Mucosa of rectum (tissue), 2 donors: ENCODE measurements at regions not wholly inside any gene's neighbourhood (a gene's known extent, or its start where the extent isn't known, plus 50 kb on each side); places are given as distances from the start of the nearest gene placed in this dataset.

ENCODE experiments used
- H3K27ac ChIP-seq, 2 donors: one replicate each; pipeline ENCODE4 v1.7.0; 2013; ENCODE audit warnings: inconsistent platforms in 2 of 2, low read depth in 2 of 2, low read length in 2 of 2
- H3K27me3 ChIP-seq, 2 donors: one replicate each; pipeline ENCODE4 v1.7.0; 2013; ENCODE audit warnings: low read length in 2 of 2; ENCODE audit not compliant: control insufficient read depth in 2 of 2, insufficient read depth in 2 of 2
- H3K36me3 ChIP-seq, 2 donors: one replicate each; pipeline ENCODE4 v1.7.0; 2013; ENCODE audit warnings: low read length in 2 of 2; ENCODE audit not compliant: control insufficient read depth in 2 of 2, insufficient read depth in 2 of 2
- H3K4me1 ChIP-seq, 2 donors: one replicate each; pipeline ENCODE4 v1.7.0; 2013; ENCODE audit warnings: low read length in 2 of 2, mild to moderate bottlenecking in 1 of 2; ENCODE audit not compliant: control insufficient read depth in 2 of 2, insufficient read depth in 2 of 2
- H3K4me3 ChIP-seq, 2 donors: one replicate each; pipeline ENCODE4 v1.7.0; 2013; ENCODE audit warnings: low read length in 2 of 2
- H3K9ac ChIP-seq, 2 donors: one replicate each; pipeline ENCODE4 v1.7.0; 2013; ENCODE audit warnings: low read length in 2 of 2, low read depth in 1 of 2, mild to moderate bottlenecking in 1 of 2
- H3K9me3 ChIP-seq, 2 donors: one replicate each; pipeline ENCODE4 v1.7.0; 2013; ENCODE audit warnings: low read length in 2 of 2; ENCODE audit not compliant: control insufficient read depth in 2 of 2
- donor health status: healthy.
- donor health status: Normal muscosa, but diverticular disease.

DNA sequence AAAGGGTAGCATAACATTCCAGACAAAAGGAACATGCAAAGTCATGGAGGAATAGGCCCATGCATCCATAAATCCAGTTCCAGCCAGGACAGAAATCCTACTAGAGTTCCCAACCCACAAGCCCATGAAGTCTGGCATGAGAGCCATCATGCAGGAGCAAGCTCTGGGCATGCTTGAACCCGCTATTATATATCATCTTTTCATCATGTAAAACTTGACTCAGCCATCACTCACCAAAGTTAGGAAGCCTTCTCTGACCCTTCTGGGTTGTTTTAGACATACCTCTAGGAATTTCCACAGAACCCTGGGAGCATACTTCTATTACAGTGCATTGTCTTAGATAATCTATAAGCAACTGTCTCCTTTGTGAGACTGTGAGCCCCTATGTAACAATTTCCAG lies 293.0 kb upstream of the NPSR1 start:
- H3K4me3 ChIP-seq: no peak overlapping the region
- H3K36me3 ChIP-seq: no peaks in the 10 kb centered on the region
- no peak overlapping the region for H3K27ac ChIP-seq
- no peaks in the 10 kb centered on the region for H3K27me3 ChIP-seq
- H3K9me3 ChIP-seq: peaks cover 0 to 2% of the 10 kb centered on the region in 2 donors
- no peaks in the 10 kb centered on the region for H3K4me1 ChIP-seq
- H3K9ac ChIP-seq: no peak overlapping the region

DNA sequence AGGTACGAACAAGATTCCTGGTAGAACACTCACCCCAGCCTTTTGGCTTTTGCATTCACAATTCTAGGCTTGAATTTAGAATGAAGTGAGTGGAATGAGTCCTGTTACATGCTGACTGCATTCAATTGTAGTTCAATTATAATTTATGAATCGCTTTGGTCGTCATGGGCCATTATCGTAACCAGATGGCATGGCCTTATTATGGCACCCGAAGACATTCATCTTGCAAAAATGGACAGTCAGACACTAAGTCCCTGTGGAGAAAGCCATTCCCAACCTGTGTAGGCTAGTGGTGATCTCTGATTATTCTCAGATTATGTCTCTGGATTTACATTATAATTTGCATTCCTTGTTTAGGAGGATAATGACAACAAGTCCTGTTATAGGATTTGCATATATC lies 292.4 kb upstream of the NPSR1 start:
- Histone ChIP-seq H3K4me1 (no peaks in the 10 kb centered on the region), H3K9ac (no peak overlapping the region), H3K36me3 (no peaks in the 10 kb centered on the region), H3K4me3 (no peak overlapping the region), H3K9me3 (peaks cover 0 to 2% of the 10 kb centered on the region in 2 donors), H3K27ac (no peak overlapping the region), H3K27me3 (no peaks in the 10 kb centered on the region)

DNA sequence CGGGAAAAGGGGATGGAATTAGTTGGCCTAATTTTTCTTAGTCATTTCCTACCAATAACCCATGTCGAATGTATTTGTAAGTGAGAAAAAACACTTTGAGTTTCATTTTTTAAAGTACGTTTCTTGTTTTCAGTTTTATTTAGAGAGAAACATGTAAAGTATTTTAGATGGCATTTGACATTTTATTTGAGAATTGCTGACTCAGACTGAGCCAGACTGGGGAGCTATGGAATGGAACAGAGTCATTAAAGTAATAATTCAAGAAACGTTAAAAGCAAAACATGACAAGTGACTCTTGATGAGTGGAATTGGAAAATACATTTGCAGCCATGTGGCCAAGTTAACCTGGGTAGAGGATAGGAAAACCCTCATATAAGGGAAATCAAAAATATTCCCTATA lies 286.1 kb upstream of the NPSR1 start:
- Histone ChIP-seq H3K4me1 (no peaks in the 10 kb centered on the region), H3K36me3 (no peaks in the 10 kb centered on the region), H3K27ac (no peak overlapping the region), H3K9me3 (peaks cover 0 to 5% of the 10 kb centered on the region in 2 donors), H3K9ac (no peak overlapping the region), H3K27me3 (no peaks in the 10 kb centered on the region), H3K4me3 (no peak overlapping the region)

DNA sequence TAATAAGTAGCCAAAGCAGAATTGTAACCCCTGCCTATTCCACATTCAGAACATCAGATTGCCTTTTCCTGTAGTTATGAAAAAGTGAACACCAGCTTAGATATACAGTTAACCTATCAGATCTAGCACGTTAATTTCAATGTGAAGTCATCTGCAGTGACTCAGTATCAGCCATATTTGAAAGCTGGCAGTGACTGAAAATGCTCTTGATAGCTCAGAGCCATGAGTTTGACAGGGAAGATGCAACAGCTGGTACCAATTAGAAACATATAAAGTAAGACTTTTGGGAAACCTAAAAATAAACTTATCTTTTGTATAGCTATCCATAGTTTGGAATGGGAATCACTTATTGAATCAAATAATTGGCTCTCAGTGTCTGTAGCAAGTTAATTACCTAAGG lies 284.1 kb upstream of the NPSR1 start:
- H3K27me3 ChIP-seq: no peaks in the 10 kb centered on the region
- H3K4me1 ChIP-seq: no peaks in the 10 kb centered on the region
- H3K27ac ChIP-seq: no peak overlapping the region
- H3K9ac ChIP-seq: no peak overlapping the region
- peaks cover 0 to 3% of the 10 kb centered on the region in 2 donors for H3K9me3 ChIP-seq
- H3K4me3 ChIP-seq: no peak overlapping the region
- no peaks in the 10 kb centered on the region for H3K36me3 ChIP-seq

DNA sequence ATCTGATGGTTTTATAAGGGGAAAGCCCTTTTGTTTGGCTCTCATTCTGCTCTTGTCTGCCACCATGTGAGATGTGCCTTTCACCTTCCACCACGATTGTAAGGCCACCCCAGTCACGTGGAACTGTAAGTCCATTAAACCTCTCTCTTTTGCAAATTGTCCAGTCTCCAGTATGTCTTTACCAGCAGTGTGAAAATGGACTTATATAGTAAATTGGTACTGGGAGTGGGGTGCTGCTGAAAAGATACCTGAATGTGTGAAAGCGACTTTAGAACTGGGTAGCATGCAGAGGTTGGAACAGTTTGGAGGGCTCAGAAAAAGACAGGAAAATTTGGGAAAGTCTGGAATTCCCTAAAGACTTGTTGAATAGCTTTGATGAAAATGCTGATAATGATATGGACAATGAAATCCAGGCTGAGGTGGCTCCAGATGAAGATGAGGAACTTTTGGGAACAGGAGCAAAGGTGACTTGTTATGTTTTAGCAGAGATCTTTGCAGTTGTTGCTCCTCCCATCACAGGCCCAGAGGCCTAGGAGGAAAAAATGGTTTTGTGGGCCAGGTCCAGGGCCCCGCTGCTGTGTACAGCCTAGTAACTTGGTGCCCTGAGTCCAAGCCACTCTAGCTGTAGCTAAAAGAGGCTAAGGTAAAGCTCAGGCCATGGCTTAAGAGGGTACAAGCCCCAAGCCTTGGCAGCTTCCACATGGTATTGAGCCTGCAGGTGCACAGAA lies 275.7 kb upstream of the NPSR1 start:
- no peak overlapping the region for H3K9ac ChIP-seq
- H3K36me3 ChIP-seq: no peaks in the 10 kb centered on the region
- H3K9me3 ChIP-seq: no peaks in the 10 kb centered on the region
- no peaks in the 10 kb centered on the region for H3K27me3 ChIP-seq
- H3K4me3 ChIP-seq: no peak overlapping the region
- no peaks in the 10 kb centered on the region for H3K4me1 ChIP-seq
- H3K27ac ChIP-seq: no peak overlapping the region

DNA sequence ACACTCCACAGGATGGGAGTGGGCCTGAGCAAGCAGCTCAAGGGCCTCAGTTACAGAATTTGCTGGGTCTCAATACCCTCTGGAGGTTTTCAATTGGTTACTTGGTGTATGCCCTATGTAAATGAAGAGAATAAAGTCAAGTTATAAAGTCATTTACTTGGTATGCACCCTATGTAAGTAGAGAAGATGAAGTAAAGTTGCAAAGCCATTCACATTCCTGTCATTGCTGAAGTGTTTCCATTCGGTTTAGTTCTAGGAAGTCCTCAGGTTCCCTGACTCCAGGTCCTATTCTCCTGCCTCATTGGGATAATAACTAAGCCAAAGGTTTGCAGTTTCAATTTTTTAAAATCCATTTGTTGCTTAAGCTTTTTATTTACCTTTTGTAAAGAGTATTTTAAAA lies 272.6 kb upstream of the NPSR1 start:
- no peaks in the 10 kb centered on the region for H3K4me1 ChIP-seq
- H3K9me3 ChIP-seq: no peaks in the 10 kb centered on the region
- no peaks in the 10 kb centered on the region for H3K27me3 ChIP-seq
- H3K36me3 ChIP-seq: no peaks in the 10 kb centered on the region
- no peak overlapping the region for H3K9ac ChIP-seq
- H3K4me3 ChIP-seq: no peak overlapping the region
- no peak overlapping the region for H3K27ac ChIP-seq

DNA sequence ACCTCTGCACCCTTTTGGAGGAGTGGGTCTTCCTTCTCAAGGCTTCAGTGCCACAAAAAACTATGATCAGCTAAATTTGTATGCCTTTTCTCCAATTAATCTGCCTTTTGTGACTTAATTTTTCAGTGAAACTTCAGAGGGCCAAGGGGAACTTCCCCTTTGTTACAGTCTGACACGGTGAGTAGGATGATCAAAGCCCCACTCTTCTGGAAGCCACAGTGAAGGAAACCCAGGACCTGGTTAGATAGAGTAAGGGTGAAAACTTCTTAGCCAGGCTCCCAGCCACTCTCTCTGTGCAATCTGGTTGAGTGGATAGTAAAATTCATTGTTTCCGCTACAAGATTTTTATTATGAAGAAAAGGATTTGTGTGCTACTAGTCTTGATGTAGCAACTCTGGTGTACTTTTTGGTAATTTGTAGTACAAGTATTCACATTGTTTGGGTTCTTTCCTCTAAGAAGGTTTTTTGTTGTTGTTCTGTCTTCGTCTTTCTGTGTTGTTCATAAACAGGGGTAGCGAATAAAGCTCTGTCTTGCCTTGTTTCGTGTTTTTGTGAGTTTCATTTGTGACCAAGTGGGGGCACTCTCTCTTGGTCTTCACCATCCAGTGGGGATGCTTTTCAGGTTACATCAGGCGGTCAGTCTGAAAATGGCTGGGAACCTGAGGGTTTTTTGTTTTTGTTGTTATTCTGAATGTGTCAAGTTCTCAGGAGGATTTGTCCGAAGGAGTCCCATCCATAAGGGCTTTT lies 268.5 kb upstream of the NPSR1 start:
- no peaks in the 10 kb centered on the region for H3K9me3 ChIP-seq
- no peak overlapping the region for H3K9ac ChIP-seq
- H3K4me1 ChIP-seq: no peaks in the 10 kb centered on the region
- no peak overlapping the region for H3K4me3 ChIP-seq
- no peak overlapping the region for H3K27ac ChIP-seq
- H3K36me3 ChIP-seq: no peaks in the 10 kb centered on the region
- H3K27me3 ChIP-seq: no peaks in the 10 kb centered on the region

DNA sequence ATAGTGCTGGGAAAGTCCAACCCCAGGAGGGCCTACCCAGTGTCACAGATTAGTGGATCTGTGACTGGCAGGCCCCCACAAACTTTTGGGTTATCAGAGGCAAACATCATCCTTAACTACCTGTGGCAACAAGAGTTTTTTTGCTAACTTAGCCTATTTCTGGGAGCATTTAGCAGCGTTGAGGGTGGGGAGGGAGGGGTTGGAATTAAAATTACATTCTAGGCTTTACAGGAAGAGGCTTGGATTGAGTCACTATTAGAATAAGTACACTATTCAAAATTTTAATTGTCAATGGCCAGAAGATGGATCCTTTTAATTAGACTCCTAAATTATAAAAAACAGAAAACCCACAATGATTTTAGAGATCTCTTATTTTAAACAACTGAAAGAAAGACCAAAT lies 267.9 kb upstream of the NPSR1 start:
- H3K36me3 ChIP-seq: no peaks in the 10 kb centered on the region
- no peaks in the 10 kb centered on the region for H3K27me3 ChIP-seq
- H3K4me3 ChIP-seq: no peak overlapping the region
- H3K9me3 ChIP-seq: no peaks in the 10 kb centered on the region
- H3K4me1 ChIP-seq: no peaks in the 10 kb centered on the region
- H3K27ac ChIP-seq: no peak overlapping the region
- H3K9ac ChIP-seq: no peak overlapping the region

DNA sequence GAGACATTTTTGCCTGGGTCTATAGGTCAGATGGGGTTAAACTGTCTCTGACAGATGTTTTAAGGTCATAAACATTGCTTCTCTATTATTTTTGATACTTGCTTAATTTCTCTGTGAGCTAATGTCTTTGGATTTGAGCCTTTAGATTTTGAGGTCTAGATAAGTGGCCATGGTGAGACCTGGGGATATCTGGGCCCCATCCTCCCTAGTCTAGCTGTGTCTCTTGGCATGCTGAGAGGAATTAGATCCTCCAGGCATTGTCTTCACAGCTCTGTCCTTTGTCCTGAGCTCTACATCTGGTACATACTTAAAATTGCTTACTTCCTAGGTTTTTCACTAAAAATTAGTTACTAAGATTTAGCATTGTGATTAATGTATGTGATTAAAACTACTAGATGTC lies 265.0 kb upstream of the NPSR1 start:
- H3K4me1 ChIP-seq: no peaks in the 10 kb centered on the region
- no peak overlapping the region for H3K9ac ChIP-seq
- no peak overlapping the region for H3K27ac ChIP-seq
- H3K27me3 ChIP-seq: no peaks in the 10 kb centered on the region
- H3K36me3 ChIP-seq: no peaks in the 10 kb centered on the region
- H3K4me3 ChIP-seq: no peak overlapping the region
- H3K9me3 ChIP-seq: no peaks in the 10 kb centered on the region

DNA sequence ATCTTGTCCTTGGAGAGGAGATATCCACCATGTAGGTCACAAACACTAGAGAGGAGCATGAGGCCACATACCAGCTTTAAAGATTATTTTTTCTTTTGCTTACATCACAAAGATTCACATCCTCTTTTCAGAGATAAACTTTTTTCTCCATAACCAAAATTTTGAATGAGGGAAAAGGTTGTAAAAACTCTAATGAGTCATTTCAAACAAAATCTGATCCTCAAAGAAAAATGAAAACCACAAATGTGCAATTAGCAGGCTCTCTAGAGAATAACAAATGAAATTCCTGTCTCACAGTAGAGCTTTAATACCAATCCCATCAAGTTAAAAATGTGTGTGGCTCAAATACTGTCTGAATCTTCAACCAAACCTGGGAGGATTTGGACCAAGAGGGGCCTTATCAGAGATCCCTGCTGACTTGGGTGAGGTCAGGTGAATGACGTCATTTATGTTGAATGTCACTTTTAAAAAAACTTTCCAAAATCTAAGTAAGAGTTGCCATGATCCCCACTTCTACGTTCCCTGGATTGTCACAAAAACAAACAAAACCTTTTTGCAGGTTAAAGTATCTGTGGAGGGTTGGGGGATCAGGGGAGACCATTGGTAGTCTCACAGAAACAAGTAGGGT lies 261.5 kb upstream of the NPSR1 start:
- no peak overlapping the region for H3K27ac ChIP-seq
- no peaks in the 10 kb centered on the region for H3K36me3 ChIP-seq
- no peak overlapping the region for H3K9ac ChIP-seq
- no peaks in the 10 kb centered on the region for H3K27me3 ChIP-seq
- no peaks in the 10 kb centered on the region for H3K9me3 ChIP-seq
- no peaks in the 10 kb centered on the region for H3K4me1 ChIP-seq
- no peak overlapping the region for H3K4me3 ChIP-seq
